ENCODE measurements at regions not wholly inside any gene's neighbourhood (a gene's known extent, or its start where the extent isn't known, plus 50 kb on each side); places are given as distances from the start of the nearest gene placed in this dataset.
"Not testable (repeated sequence)": the region's sequence is repeated elsewhere in the genome, so short reads cannot be mapped to it uniquely, and the experiment has no call there.

DNA sequence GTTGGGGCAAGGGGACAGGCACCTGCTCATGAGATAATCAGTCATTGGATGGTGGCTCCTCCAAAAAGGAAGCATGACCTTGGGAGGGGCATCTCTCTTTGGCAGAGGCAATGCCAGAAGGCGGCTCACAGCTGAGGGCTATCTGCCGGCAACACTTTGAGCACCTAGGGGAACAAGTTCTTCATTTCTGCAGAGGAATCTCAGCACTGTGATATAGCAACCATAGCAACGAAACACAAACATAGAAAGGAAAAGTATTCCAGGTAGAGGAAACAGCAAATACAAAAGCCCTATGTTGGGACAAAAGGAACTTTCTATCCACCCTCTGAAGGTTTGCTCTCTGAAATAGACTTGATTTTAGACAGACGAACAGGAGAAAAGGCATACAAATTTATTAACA lies 89.1 kb upstream of the NEDD4L start:
- TF ChIP-seq, protein P1, sequence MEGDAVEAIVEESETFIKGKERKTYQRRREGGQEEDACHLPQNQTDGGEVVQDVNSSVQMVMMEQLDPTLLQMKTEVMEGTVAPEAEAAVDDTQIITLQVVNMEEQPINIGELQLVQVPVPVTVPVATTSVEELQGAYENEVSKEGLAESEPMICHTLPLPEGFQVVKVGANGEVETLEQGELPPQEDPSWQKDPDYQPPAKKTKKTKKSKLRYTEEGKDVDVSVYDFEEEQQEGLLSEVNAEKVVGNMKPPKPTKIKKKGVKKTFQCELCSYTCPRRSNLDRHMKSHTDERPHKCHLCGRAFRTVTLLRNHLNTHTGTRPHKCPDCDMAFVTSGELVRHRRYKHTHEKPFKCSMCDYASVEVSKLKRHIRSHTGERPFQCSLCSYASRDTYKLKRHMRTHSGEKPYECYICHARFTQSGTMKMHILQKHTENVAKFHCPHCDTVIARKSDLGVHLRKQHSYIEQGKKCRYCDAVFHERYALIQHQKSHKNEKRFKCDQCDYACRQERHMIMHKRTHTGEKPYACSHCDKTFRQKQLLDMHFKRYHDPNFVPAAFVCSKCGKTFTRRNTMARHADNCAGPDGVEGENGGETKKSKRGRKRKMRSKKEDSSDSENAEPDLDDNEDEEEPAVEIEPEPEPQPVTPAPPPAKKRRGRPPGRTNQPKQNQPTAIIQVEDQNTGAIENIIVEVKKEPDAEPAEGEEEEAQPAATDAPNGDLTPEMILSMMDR (conservative IDR thresholded peaks at IDR 0.05) = no peak
- H3K4me3 Mint-ChIP-seq = no peak overlapping the region
- H3K36me3 Mint-ChIP-seq (ENCODE audit: low read depth) = no peaks in the 10 kb centered on the region
- no peak overlapping the region for H3K27ac Mint-ChIP-seq (ENCODE audit: unreplicated experiment)
- H3K4me1 Mint-ChIP-seq = no peaks in the 10 kb centered on the region
- no peak for DNase-seq (ENCODE audit: low read depth, low spot score)
- no peaks in the 10 kb centered on the region for H3K9me3 Mint-ChIP-seq
- peaks cover 9% of the 10 kb centered on the region for H3K27me3 Mint-ChIP-seq (ENCODE audit: low read depth)

DNA sequence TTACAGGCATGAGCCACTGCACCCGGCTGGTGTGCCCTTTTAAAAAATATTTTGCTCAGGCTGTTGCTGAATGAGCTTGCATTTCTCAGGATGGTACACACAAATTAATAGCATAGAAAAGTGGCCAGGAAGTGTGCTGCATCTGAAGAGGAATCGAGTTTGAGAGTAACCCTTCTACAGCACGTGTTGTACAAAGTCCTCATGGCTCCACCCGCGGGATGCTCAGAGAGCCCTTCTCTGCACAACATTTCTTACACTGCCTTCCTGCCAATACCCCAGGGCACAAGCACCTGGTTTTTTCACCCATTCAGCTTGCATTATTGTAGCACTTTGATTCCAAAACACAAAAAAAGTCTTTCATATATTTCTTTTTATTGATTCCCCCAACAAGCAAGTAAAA lies 90.1 kb upstream of the NEDD4L start:
- Mint-ChIP-seq H3K4me3 (no peak overlapping the region), H3K36me3 (ENCODE audit: low read depth) (no peaks in the 10 kb centered on the region), H3K27ac (ENCODE audit: unreplicated experiment) (no peak overlapping the region), H3K27me3 (ENCODE audit: low read depth) (peaks cover 10% of the 10 kb centered on the region), H3K9me3 (no peaks in the 10 kb centered on the region), H3K4me1 (no peaks in the 10 kb centered on the region)
- TF ChIP-seq, protein P1 (conservative IDR thresholded peaks at IDR 0.05) = no peak
- no peak for DNase-seq (ENCODE audit: low read depth, low spot score)

DNA sequence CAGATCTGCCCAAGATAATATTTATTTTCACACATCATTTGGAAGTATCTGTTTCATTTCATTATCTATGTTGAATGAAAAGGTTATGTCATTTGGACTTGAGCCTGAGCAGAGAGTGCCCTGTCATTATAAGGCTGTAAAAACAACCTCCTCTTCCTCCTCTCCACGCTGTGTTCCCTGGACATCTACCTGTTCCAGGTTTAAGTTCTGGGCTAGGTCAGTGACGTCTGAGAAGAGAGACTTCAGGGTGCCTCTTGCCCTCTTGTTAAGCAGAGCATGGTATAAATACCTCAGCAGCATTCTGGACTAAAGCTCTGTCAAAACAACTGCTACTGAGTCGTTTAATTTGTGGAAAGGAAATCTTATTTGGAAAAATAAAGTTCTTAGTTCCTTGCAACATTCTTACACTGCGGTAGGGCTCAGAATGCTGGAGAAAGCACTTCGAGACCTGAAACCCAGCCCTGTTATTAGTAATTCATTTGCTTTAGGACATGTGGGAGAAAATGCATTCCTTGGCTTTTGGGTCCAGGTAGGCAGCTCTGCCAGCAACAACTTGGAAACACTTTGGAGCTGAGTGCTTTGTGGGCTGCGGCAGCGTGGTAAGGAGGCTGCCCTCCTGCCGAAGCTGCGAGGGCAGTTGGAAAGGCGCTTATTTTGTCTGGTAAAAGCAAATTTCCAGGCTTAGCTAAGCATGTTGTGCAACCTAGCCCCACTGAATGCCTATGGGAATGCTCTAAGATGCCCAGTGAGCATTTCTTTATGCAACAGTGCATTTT lies 91.8 kb upstream of the NEDD4L start:
- Mint-ChIP-seq H3K36me3 (ENCODE audit: low read depth) (no peaks in the 10 kb centered on the region), H3K4me1 (no peaks in the 10 kb centered on the region), H3K27ac (ENCODE audit: unreplicated experiment) (no peak overlapping the region), H3K27me3 (ENCODE audit: low read depth) (peaks cover 6% of the 10 kb centered on the region), H3K9me3 (no peaks in the 10 kb centered on the region), H3K4me3 (no peak overlapping the region)
- TF ChIP-seq, protein P1 (conservative IDR thresholded peaks at IDR 0.05) = no peak
- no peak for DNase-seq (ENCODE audit: low read depth, low spot score)

DNA sequence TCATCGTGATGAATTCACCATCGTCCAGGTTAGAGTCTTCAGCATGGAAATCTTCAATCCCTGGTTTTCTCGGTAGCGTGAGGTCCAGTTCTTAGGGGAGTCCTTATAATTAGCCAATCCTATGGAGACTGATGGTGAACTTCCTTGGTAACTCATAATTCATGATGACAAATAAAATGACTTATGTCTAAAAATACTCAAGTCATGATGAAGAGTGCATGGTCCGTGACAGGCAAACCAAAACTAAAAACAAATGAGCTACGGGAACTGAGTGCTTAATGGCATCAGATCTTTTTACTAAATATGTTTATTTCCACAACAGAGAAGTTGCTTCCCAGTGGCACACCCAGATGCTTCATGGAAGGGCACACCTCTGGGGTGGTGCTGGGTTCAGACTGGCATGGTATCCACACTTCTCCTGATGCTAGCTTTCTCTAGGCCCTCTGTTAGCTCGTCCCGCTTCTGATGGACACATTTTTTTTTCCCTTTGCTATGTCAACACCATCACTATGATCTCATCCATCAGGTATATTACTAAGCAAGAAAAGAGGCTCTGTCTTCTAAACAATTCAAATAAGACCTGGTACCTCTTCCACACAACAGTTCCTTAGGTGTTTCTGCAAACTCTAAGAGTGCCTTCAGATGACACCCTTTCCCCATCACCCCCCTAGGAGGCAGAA lies 92.8 kb upstream of the NEDD4L start:
- no peaks in the 10 kb centered on the region for H3K9me3 Mint-ChIP-seq
- no peak for DNase-seq (ENCODE audit: low read depth, low spot score)
- H3K4me3 Mint-ChIP-seq = no peak overlapping the region
- TF ChIP-seq, protein P1 (conservative IDR thresholded peaks at IDR 0.05) = no peak
- H3K36me3 Mint-ChIP-seq (ENCODE audit: low read depth) = no peaks in the 10 kb centered on the region
- no peak overlapping the region for H3K27ac Mint-ChIP-seq (ENCODE audit: unreplicated experiment)
- H3K4me1 Mint-ChIP-seq = no peaks in the 10 kb centered on the region
- H3K27me3 Mint-ChIP-seq (ENCODE audit: low read depth) = peaks cover 6% of the 10 kb centered on the region

DNA sequence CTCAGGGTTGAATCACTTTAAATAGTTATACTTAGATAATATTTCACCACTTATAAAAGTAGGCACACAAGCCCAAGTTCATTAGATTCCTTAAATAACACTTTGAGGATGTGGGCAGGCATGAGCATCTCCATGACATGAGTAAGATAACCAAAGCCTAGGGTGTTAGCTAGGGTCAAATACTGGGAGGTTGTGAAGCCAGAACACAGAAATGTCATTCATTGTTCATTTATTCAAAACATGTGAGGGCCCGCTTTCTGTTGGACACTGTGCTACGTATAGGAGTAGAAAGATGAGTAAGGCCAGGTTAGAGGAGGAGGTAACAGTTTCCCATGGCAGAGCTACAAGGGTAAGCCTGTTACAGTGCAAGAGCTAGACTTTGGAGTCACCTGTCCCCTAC lies 93.5 kb upstream of the NEDD4L start:
- Mint-ChIP-seq H3K27me3 (ENCODE audit: low read depth) (peaks cover 6% of the 10 kb centered on the region), H3K36me3 (ENCODE audit: low read depth) (no peaks in the 10 kb centered on the region)
- no peak for DNase-seq (ENCODE audit: low read depth, low spot score)

DNA sequence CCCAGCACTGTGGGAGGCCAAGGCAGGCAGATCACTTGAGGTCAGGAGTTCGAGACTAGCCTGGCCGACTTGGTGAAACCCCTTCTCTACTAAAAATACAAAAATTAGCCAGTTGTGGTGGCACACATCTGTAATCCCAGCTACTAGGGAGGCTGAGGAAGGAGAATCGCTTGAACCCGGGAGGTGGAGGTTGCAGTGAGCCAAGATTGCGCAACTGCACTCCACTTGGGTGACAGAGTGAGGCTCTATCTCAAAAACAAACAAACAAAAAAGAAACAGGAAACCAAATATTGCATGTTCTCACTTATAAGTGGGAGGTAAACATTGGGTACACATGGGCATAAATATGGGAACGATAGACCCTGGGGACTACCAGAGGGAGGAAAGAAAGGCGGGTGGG lies 94.7 kb upstream of the NEDD4L start:
- not testable (repeated sequence) for H3K4me1 Mint-ChIP-seq; H3K27me3 Mint-ChIP-seq (ENCODE audit: low read depth); H3K9me3 Mint-ChIP-seq; H3K4me3 Mint-ChIP-seq; H3K27ac Mint-ChIP-seq (ENCODE audit: unreplicated experiment); DNase-seq (ENCODE audit: low read depth, low spot score); H3K36me3 Mint-ChIP-seq (ENCODE audit: low read depth)

More for the DNA sequence above, 93.5 kb upstream of the NEDD4L start:
- Mint-ChIP-seq H3K4me3 (no peak overlapping the region), H3K27ac (ENCODE audit: unreplicated experiment) (no peak overlapping the region), H3K9me3 (no peaks in the 10 kb centered on the region), H3K4me1 (no peaks in the 10 kb centered on the region)
- TF ChIP-seq, protein P1 (conservative IDR thresholded peaks at IDR 0.05) = no peak

All from neural crest cell (in vitro differentiated cells).